IMR-90 (cell line): ENCODE measurements at regions not wholly inside any gene's neighbourhood (a gene's known extent, or its start where the extent isn't known, plus 50 kb on each side); places are given as distances from the start of the nearest gene placed in this dataset.

Experiments
- ATAC-seq: fragments of 200-7000 bp; cut with Tn5 transposase; 2 replicates; pipeline ENCODE4 v1.9.1; 2020; ENCODE audit warnings: low read depth, mild to moderate bottlenecking, moderate library complexity
- BruUV-seq: library from RNA; stranded (reverse); fragments of 400-500 nt; replicated peaks from 2 replicates; lab custom pipeline; 2021; lab: Mats Ljungman, UMichigan
- CTCF ChIA-PET: fragments of 300-600 bp; formaldehyde crosslinking; extraction: SDS; loops from one replicate; lab custom pipeline; 2021; ENCODE audit warnings: antibody characterized with exemption; lab: Yijun Ruan, JAX
- POLR2A ChIA-PET: fragments of 300-600 bp; sonication (Branson Sonifier 250); formaldehyde crosslinking; loops from one replicate; lab custom pipeline; 2022; ENCODE audit warnings: antibody characterized with exemption; ENCODE audit not compliant: unreplicated experiment; lab: Charles Lee
- DNase-seq: peaks from one replicate; pipeline ENCODE4 v3.0.0; 2013
- H2AFZ ChIP-seq: replicated peaks from 2 replicates; pipeline ENCODE3; 2013; ENCODE audit warnings: low read length, mild to moderate bottlenecking; ENCODE audit not compliant: poor library complexity
- H2AK5ac ChIP-seq: 2 replicates; pipeline ENCODE4 v1.6.1; 2013; ENCODE audit warnings: low read depth, low read length, inconsistent platforms
- H2AK9ac ChIP-seq: replicated peaks from 2 replicates; pipeline ENCODE3; 2013; ENCODE audit warnings: mild to moderate bottlenecking, low read depth, low read length, moderate library complexity; ENCODE audit not compliant: poor library complexity
- H2BK120ac ChIP-seq: 2 replicates; pipeline ENCODE4 v1.6.1; 2013; ENCODE audit warnings: low read depth, low read length, inconsistent platforms
- H2BK15ac ChIP-seq: 3 replicates; pipeline ENCODE4 v1.6.1; 2013; ENCODE audit warnings: low read depth, low read length, inconsistent platforms
- H2BK20ac ChIP-seq: 2 replicates; pipeline ENCODE4 v1.6.1; 2013; ENCODE audit warnings: low read depth, mild to moderate bottlenecking, inconsistent platforms, low read length, moderate library complexity
- H2BK5ac ChIP-seq: 2 replicates; pipeline ENCODE4 v1.6.1; 2013; ENCODE audit warnings: mild to moderate bottlenecking, low read depth, low read length, inconsistent platforms; ENCODE audit not compliant: poor library complexity, severe bottlenecking
- H3K14ac ChIP-seq: replicated peaks from 2 replicates; pipeline ENCODE4 v1.6.1; 2013; ENCODE audit warnings: low read depth, low read length, inconsistent platforms
- H3K18ac ChIP-seq: 2 replicates; pipeline ENCODE4 v1.6.1; 2013; ENCODE audit warnings: low read depth, low read length, control low read depth
- H3K23ac ChIP-seq: 2 replicates; pipeline ENCODE4 v1.6.1; 2013; ENCODE audit warnings: low read depth, low read length, inconsistent platforms
- H3K27ac ChIP-seq: 2 replicates; pipeline ENCODE4 v1.5.1; 2013; ENCODE audit warnings: mild to moderate bottlenecking, control low read depth, low read length; ENCODE audit not compliant: insufficient read depth
- H3K27me3 ChIP-seq: 2 replicates; pipeline ENCODE4 v1.6.1; 2013; ENCODE audit warnings: low read length; ENCODE audit not compliant: control insufficient read depth, insufficient read depth
- H3K36me3 ChIP-seq: 2 replicates; pipeline ENCODE4 v1.6.1; 2013; ENCODE audit warnings: low read length, mixed read lengths; ENCODE audit not compliant: control insufficient read depth, insufficient read depth
- H3K4ac ChIP-seq: 2 replicates; pipeline ENCODE4 v1.6.1; 2013; ENCODE audit warnings: low read depth, low read length, inconsistent platforms
- H3K4me1 ChIP-seq: 2 replicates; pipeline ENCODE4 v1.6.1; 2013; ENCODE audit warnings: low read length, mixed read lengths; ENCODE audit not compliant: control insufficient read depth, insufficient read depth
- H3K4me2 ChIP-seq: 2 replicates; pipeline ENCODE4 v1.6.1; 2013; ENCODE audit warnings: low read depth, mild to moderate bottlenecking, control low read depth, low read length, moderate library complexity
- H3K4me3 ChIP-seq: 2 replicates; pipeline ENCODE4 v1.5.1; 2013; ENCODE audit warnings: low read depth, mild to moderate bottlenecking, control low read depth, low read length, moderate library complexity; ENCODE audit not compliant: insufficient read depth
- H3K56ac ChIP-seq: 2 replicates; pipeline ENCODE4 v1.6.1; 2013; ENCODE audit warnings: low read length, inconsistent platforms; ENCODE audit not compliant: insufficient read depth; ENCODE audit errors: extremely low read depth
- H3K79me1 ChIP-seq, 2 experiments: 2 replicates each; pipeline ENCODE4 v1.6.1; 2013; ENCODE audit warnings: low read length in 2 of 2, inconsistent platforms in 1 of 2, low read depth in 1 of 2
- H3K9ac ChIP-seq: 2 replicates; pipeline ENCODE4 v1.6.1; 2013; ENCODE audit warnings: low read depth, low read length, control low read depth
- H3K9me1 ChIP-seq: 2 replicates; pipeline ENCODE4 v1.6.1; 2013; ENCODE audit warnings: low read length, inconsistent platforms; ENCODE audit not compliant: insufficient read depth
- H3K9me3 ChIP-seq: 2 replicates; pipeline ENCODE4 v1.6.1; 2013; ENCODE audit warnings: low read length; ENCODE audit not compliant: control insufficient read depth, insufficient read depth
- H4K20me1 ChIP-seq: 2 replicates; pipeline ENCODE4 v1.6.1; 2013; ENCODE audit warnings: low read length, inconsistent platforms; ENCODE audit not compliant: insufficient read depth
- H4K5ac ChIP-seq: 2 replicates; pipeline ENCODE4 v1.6.1; 2013; ENCODE audit warnings: mild to moderate bottlenecking, low read depth, low read length, control low read depth
- H4K8ac ChIP-seq, 2 experiments: 2 replicates each; pipeline ENCODE4 v1.6.1; 2013; ENCODE audit warnings: low read depth in 2 of 2, low read length in 2 of 2, control low read depth in 1 of 2, inconsistent platforms in 1 of 2
- H4K91ac ChIP-seq: 2 replicates; pipeline ENCODE4 v1.6.1; 2013; ENCODE audit warnings: low read depth, low read length, inconsistent platforms; ENCODE audit not compliant: insufficient read depth
- BHLHE40 ChIP-seq: fragments of 150-350 bp; IDR thresholded peaks from 2 replicates; pipeline ENCODE4 v1.6.1; 2016; ENCODE audit warnings: mild to moderate bottlenecking, low read depth, low read length
- NFE2L2 ChIP-seq: fragments of 150-350 bp; IDR thresholded peaks from 2 replicates; pipeline ENCODE4 v1.6.1; 2016; ENCODE audit warnings: low read depth, mild to moderate bottlenecking, low read length
- WGBS, 2 experiments: methylation state at CpG; one replicate each; pipeline versions ENCODE4 v1.1.5 to v1.1.7; 2013; ENCODE audit warnings: missing lambda C conversion rate in 2 of 2; ENCODE audit not compliant: insufficient read length in 1 of 2; ENCODE audit errors: extremely low coverage in 2 of 2; 5-methylcytosine and 5-hydroxymethylcytosine counted together
- dilution Hi-C: fragments of 300-500 bp; cut with HindIII; formaldehyde crosslinking; loops from one replicate; pipeline ENCODE4 v1.14.3; 2018; ENCODE audit warnings: low sequenced_read_pairs; ENCODE audit not compliant: unreplicated experiment
- in situ Hi-C: fragments of 300-500 bp; cut with MboI; formaldehyde crosslinking; loops from 3 replicates; pipeline ENCODE4 v1.14.3; 2019; ENCODE audit warnings: low sequenced_read_pairs, inconsistent platforms, mixed read lengths
- intact Hi-C: fragments of 100-400 bp; cut with micrococcal nuclease; formaldehyde crosslinking; loops from 2 replicates; pipeline ENCODE4 v1.10.0; 2022

- H3K4me3 ChIP-seq = no peak overlapping the region
- no peaks in the 10 kb centered on the region for H3K79me1 ChIP-seq
- H2AK9ac ChIP-seq = no peak overlapping the region
- H3K9ac ChIP-seq = no peak overlapping the region
- H3K9me1 ChIP-seq = 0 out of 2 replicates have a peak, but pooled peaks cover 5% of the 10 kb centered on the region
- H3K27ac ChIP-seq = peak overlapping the region; percentile 83; the same call in 1 of the 2 replicates
- peak overlapping the region; percentile 65 for H4K91ac ChIP-seq
- H3K4ac ChIP-seq = peak overlapping the region; percentile 81
- peak overlapping the region; percentile 84; the same call in 1 of the 2 replicates for H2BK20ac ChIP-seq
- no peak overlapping the region for H3K56ac ChIP-seq
- BruUV-seq = no TSS peak
- no peak overlapping the region; the same call in 1 of the 2 replicates for H3K4me2 ChIP-seq
- H4K8ac ChIP-seq = peak overlapping the region; percentile 39 to 83; a peak in 2 of 4 replicates
- WGBS, 2 experiments = no CpG with 5 or more reads among the region's 7 CpGs
- peak; percentile 10; the same call in 1 of the 2 replicates for ATAC-seq
- peak overlapping the region; percentile 79 for H2BK120ac ChIP-seq
- TF ChIP-seq NFE2L2 (no peak), BHLHE40 (no peak)
- dilution Hi-C loops (no loop called here), intact Hi-C loops (no loop called here), in situ Hi-C loops (no loop called here)
- H4K20me1 ChIP-seq = no peaks in the 10 kb centered on the region
- H3K27me3 ChIP-seq = no peaks in the 10 kb centered on the region
- no peak overlapping the region; the same call in 2 of the 3 replicates for H2BK15ac ChIP-seq
- H3K14ac ChIP-seq = peak overlapping the region; percentile 90
- H3K18ac ChIP-seq = peak overlapping the region; percentile 59
- peaks cover 3% of the 10 kb centered on the region; the same call in 1 of the 2 replicates for H3K4me1 ChIP-seq
- H2AK5ac ChIP-seq = peak overlapping the region; percentile 20
- peak overlapping the region; percentile 65; the same call in 1 of the 2 replicates for H3K23ac ChIP-seq
- peak overlapping the region; percentile 48 for H2BK5ac ChIP-seq
- CTCF ChIA-PET = no interaction called here
- H3K9me3 ChIP-seq = no peaks in the 10 kb centered on the region
- POLR2A ChIA-PET = no interaction called here
- no peaks in the 10 kb centered on the region for H3K36me3 ChIP-seq
- DNase-seq = no peak
- H4K5ac ChIP-seq = peak overlapping the region; percentile 31; the same call in 1 of the 2 replicates
- peak overlapping the region; percentile 34 for H2AFZ ChIP-seq
Measured at GRCh38 chr5:110840347-110840960, 101.6 kb downstream of the SLC25A46 start.
